Hypothalamus (tissue), 51 donors: ENCODE measurements at regions not wholly inside any gene's neighbourhood (a gene's known extent, or its start where the extent isn't known, plus 50 kb on each side); places are given as distances from the start of the nearest gene placed in this dataset.

Source experiments
- DNase-seq, 51 donors: peaks; one replicate each; lab custom pipeline; 2025; lab: John Stamatoyannopoulos, UW

- no peak for DNase-seq
Measured at GRCh38 chr2:128545829-128546228, 227.2 kb upstream of the HS6ST1 start.

- DNase-seq: no peak
Measured at GRCh38 chr2:128547667-128548066, 229.0 kb upstream of the HS6ST1 start.

- no peak for DNase-seq
Measured at GRCh38 chr2:128548461-128548891, 229.8 kb upstream of the HS6ST1 start.

- no peak for DNase-seq
Measured at GRCh38 chr2:128549094-128549493, 230.4 kb upstream of the HS6ST1 start.

GRCh38 chr2:128549646-128550260, 231.1 kb upstream of the HS6ST1 start:
- no peak for DNase-seq

- no peak for DNase-seq
Measured at GRCh38 chr2:128550389-128550788, 231.7 kb upstream of the HS6ST1 start.

- DNase-seq: no peak
Measured at GRCh38 chr2:128550801-128551416, 232.2 kb upstream of the HS6ST1 start.

GRCh38 chr2:128551435-128551834, 232.8 kb upstream of the HS6ST1 start:
- DNase-seq: no peak

GRCh38 chr2:128552141-128552805, 233.6 kb upstream of the HS6ST1 start:
- no peak for DNase-seq

- DNase-seq: peak in 4 of 51 donors; percentile 6 to 15 (median 13)
Measured at GRCh38 chr2:128552806-128553551, 234.3 kb upstream of the HS6ST1 start.

GRCh38 chr2:128554151-128554769, 235.6 kb upstream of the HS6ST1 start:
- no peak for DNase-seq

GRCh38 chr2:128555433-128555832, 236.8 kb upstream of the HS6ST1 start:
- DNase-seq: no peak

GRCh38 chr2:128556089-128556488, 237.4 kb upstream of the HS6ST1 start:
- DNase-seq: no peak

GRCh38 chr2:128556633-128557032, 238.0 kb upstream of the HS6ST1 start:
- DNase-seq: no peak

GRCh38 chr2:128557069-128557468, 238.4 kb upstream of the HS6ST1 start:
- no peak for DNase-seq

- DNase-seq: no peak
Measured at GRCh38 chr2:128557831-128558241, 239.2 kb upstream of the HS6ST1 start.

GRCh38 chr2:128558441-128558840, 239.8 kb upstream of the HS6ST1 start:
- DNase-seq: no peak

GRCh38 chr2:128558895-128559532, 240.3 kb upstream of the HS6ST1 start:
- no peak for DNase-seq

- no peak for DNase-seq
Measured at GRCh38 chr2:128559533-128560515, 241.2 kb upstream of the HS6ST1 start.
